ENCODE measurements at regions not wholly inside any gene's neighbourhood (a gene's known extent, or its start where the extent isn't known, plus 50 kb on each side); places are given as distances from the start of the nearest gene placed in this dataset.

DNA sequence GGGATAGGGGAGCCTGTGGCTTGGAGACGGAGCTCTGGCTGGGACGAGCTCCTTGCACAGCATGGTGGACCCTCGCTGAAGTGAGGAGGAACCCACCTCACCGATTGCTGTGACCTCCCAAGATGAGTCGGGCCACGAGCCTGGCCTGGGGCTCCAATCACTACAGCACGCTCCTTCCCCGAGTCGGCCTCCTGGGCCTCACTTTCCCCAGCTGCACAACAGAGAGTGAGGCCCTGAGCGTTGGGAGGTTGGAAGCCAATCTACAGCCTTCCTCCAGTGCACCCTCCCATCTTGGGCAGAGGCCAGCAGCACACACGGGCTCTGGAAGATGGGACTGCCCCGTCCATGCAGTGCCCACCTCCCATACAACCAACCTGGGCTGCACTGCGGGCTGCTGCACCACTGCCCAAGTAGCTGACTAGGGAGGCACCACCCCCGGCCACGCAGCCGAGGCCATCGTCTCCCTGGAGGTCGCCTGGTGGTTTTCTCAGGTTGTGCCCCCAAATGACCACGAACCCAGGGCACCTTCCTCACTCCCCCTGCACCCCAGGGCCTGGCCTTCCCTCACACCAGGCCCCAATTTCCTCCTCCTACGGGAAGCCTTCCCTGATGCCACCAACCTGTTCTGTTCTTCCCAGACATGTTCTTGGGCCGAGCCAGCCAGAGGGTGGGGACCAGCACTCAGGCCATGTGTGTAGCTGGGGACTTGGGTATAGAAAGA lies 152.3 kb upstream of the C14orf180 start:
- no peaks in the 10 kb centered on the region for H4K20me1 ChIP-seq (ENCODE audit: control insufficient read depth, extremely low read depth, insufficient read depth, low read length)
- no peak overlapping the region for H3K27ac ChIP-seq (ENCODE audit: control insufficient read depth, insufficient read depth, low read length)
- dilution Hi-C loops (cut with MboI; ENCODE audit: extremely low pct_ligation_motif_present, low sequenced_read_pairs): no loop called here
- no peak overlapping the region for H3K4me2 ChIP-seq (ENCODE audit: control insufficient read depth, extremely low read depth, insufficient read depth, low read depth, low read length)
- no peaks in the 10 kb centered on the region for H3K36me3 ChIP-seq (ENCODE audit: control insufficient read depth in 2 of 2, extremely low read depth in 1 of 2, insufficient read depth in 2 of 2, low read length in 2 of 2)
- H2AFZ ChIP-seq (ENCODE audit: control insufficient read depth, low read length): no peak overlapping the region
- H3K4me3 ChIP-seq (ENCODE audit: control insufficient read depth in 2 of 3, extremely low read depth in 1 of 3, insufficient read depth in 2 of 3, low read depth in 1 of 3, low read length in 3 of 3): no peak overlapping the region
- TF ChIP-seq, protein P1, sequence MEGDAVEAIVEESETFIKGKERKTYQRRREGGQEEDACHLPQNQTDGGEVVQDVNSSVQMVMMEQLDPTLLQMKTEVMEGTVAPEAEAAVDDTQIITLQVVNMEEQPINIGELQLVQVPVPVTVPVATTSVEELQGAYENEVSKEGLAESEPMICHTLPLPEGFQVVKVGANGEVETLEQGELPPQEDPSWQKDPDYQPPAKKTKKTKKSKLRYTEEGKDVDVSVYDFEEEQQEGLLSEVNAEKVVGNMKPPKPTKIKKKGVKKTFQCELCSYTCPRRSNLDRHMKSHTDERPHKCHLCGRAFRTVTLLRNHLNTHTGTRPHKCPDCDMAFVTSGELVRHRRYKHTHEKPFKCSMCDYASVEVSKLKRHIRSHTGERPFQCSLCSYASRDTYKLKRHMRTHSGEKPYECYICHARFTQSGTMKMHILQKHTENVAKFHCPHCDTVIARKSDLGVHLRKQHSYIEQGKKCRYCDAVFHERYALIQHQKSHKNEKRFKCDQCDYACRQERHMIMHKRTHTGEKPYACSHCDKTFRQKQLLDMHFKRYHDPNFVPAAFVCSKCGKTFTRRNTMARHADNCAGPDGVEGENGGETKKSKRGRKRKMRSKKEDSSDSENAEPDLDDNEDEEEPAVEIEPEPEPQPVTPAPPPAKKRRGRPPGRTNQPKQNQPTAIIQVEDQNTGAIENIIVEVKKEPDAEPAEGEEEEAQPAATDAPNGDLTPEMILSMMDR (optimal IDR thresholded peaks at IDR 0.05 in 1 of 3, IDR thresholded peaks at IDR 0.05 in 1 of 3, conservative IDR thresholded peaks at IDR 0.05 in 1 of 3; ENCODE audit: extremely low read depth in 1 of 3, insufficient read depth in 2 of 3, low read length in 3 of 3): no peak
- no peak for TF ChIP-seq EZH2 (IDR thresholded peaks at IDR 0.05; ENCODE audit: low read length)
- DNase-seq (ENCODE audit: low read depth, low spot score) (no peak), FAIRE-seq (no peak)
- H3K9me1 ChIP-seq (ENCODE audit: control insufficient read depth, extremely low read depth, insufficient read depth, low read length): no peaks in the 10 kb centered on the region
- no peaks in the 10 kb centered on the region for H3K4me1 ChIP-seq (ENCODE audit: control insufficient read depth, extremely low read depth, insufficient read depth, low read length)
- H3K79me2 ChIP-seq (ENCODE audit: control insufficient read depth, insufficient read depth, low read length): no peaks in the 10 kb centered on the region
- H3K27me3 ChIP-seq (ENCODE audit: control insufficient read depth, extremely low read depth, insufficient read depth, low read length): no peaks in the 10 kb centered on the region
- no peaks in the 10 kb centered on the region for H3K9me3 ChIP-seq (ENCODE audit: control insufficient read depth, low read depth, low read length)
- no peak overlapping the region for H3K9ac ChIP-seq (ENCODE audit: control insufficient read depth, extremely low read depth, insufficient read depth, low read length)

DNA sequence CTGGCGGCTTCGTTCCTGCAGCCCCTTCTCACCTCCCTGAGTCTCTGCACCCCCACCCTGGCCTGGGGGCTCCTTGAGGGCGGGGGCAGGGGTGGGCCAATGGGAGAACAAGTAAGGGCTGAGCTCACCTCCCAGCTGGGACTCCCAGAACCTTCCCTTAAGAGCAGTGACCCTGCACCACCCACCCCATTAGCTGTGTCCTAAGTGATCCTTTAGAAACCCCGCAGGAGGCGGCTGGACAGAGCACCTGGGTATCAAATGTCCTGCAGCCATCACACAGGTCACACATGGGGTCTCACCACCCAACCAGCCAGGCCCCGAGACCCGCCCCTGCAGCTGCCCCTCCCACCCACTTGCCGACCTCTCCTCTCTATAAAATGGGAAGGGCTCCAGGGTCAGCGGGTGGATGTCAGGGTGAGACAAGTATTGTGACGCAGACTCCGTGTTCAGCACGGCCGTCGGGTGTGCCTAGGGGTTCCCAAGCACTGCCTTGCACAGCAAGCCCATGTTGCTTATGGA lies 151.2 kb upstream of the C14orf180 start:
- H3K36me3 ChIP-seq (ENCODE audit: control insufficient read depth in 2 of 2, extremely low read depth in 1 of 2, insufficient read depth in 2 of 2, low read length in 2 of 2): no peaks in the 10 kb centered on the region
- FAIRE-seq: no peak
- H3K27me3 ChIP-seq (ENCODE audit: control insufficient read depth, extremely low read depth, insufficient read depth, low read length): no peaks in the 10 kb centered on the region
- TF ChIP-seq, protein P1 (optimal IDR thresholded peaks at IDR 0.05 in 1 of 3, IDR thresholded peaks at IDR 0.05 in 1 of 3, conservative IDR thresholded peaks at IDR 0.05 in 1 of 3; ENCODE audit: extremely low read depth in 1 of 3, insufficient read depth in 2 of 3, low read length in 3 of 3): no peak
- no peak for TF ChIP-seq EZH2 (IDR thresholded peaks at IDR 0.05; ENCODE audit: low read length)
- H3K9ac ChIP-seq (ENCODE audit: control insufficient read depth, extremely low read depth, insufficient read depth, low read length): no peak overlapping the region
- no peaks in the 10 kb centered on the region for H4K20me1 ChIP-seq (ENCODE audit: control insufficient read depth, extremely low read depth, insufficient read depth, low read length)
- H3K79me2 ChIP-seq (ENCODE audit: control insufficient read depth, insufficient read depth, low read length): no peaks in the 10 kb centered on the region
- no peak overlapping the region for H3K4me3 ChIP-seq (ENCODE audit: control insufficient read depth in 2 of 3, extremely low read depth in 1 of 3, insufficient read depth in 2 of 3, low read depth in 1 of 3, low read length in 3 of 3)
- no peak overlapping the region for H3K27ac ChIP-seq (ENCODE audit: control insufficient read depth, insufficient read depth, low read length)
- H2AFZ ChIP-seq (ENCODE audit: control insufficient read depth, low read length): no peak overlapping the region
- no peak for DNase-seq (ENCODE audit: low read depth, low spot score)
- H3K4me1 ChIP-seq (ENCODE audit: control insufficient read depth, extremely low read depth, insufficient read depth, low read length): no peaks in the 10 kb centered on the region
- dilution Hi-C loops (cut with MboI; ENCODE audit: extremely low pct_ligation_motif_present, low sequenced_read_pairs): no loop called here
- H3K4me2 ChIP-seq (ENCODE audit: control insufficient read depth, extremely low read depth, insufficient read depth, low read depth, low read length): no peak overlapping the region
- no peaks in the 10 kb centered on the region for H3K9me3 ChIP-seq (ENCODE audit: control insufficient read depth, low read depth, low read length)
- H3K9me1 ChIP-seq (ENCODE audit: control insufficient read depth, extremely low read depth, insufficient read depth, low read length): no peaks in the 10 kb centered on the region
